ENCODE measurements at regions not wholly inside any gene's neighbourhood (a gene's known extent, or its start where the extent isn't known, plus 50 kb on each side); places are given as distances from the start of the nearest gene placed in this dataset.

DNA sequence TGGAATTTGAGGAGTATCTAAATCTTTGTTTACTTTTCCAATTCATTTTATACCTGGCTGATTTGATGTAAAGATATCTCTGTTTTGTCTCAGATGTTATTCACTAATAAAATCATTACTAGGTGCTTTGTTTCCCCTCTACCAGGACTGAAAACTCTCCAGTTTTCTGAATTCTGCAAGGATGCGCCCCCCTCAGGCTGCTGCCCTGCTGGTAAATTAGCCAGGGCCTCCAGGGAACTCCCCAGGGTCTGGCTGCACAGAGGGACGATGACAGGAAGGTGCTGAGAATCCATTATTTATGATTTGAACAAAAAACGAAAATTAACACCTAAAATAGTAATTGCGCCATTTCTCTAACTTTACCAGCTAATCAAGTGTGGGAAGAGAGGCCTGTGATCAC is 541.2 kb upstream of the POU3F3 start:
- TF ChIP-seq, protein P1, sequence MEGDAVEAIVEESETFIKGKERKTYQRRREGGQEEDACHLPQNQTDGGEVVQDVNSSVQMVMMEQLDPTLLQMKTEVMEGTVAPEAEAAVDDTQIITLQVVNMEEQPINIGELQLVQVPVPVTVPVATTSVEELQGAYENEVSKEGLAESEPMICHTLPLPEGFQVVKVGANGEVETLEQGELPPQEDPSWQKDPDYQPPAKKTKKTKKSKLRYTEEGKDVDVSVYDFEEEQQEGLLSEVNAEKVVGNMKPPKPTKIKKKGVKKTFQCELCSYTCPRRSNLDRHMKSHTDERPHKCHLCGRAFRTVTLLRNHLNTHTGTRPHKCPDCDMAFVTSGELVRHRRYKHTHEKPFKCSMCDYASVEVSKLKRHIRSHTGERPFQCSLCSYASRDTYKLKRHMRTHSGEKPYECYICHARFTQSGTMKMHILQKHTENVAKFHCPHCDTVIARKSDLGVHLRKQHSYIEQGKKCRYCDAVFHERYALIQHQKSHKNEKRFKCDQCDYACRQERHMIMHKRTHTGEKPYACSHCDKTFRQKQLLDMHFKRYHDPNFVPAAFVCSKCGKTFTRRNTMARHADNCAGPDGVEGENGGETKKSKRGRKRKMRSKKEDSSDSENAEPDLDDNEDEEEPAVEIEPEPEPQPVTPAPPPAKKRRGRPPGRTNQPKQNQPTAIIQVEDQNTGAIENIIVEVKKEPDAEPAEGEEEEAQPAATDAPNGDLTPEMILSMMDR (CRISPR knock-in tag; IDR thresholded peaks at IDR 0.05), result no peak
- TF ChIP-seq FOXM1 (CRISPR knock-in tag; IDR thresholded peaks at IDR 0.05) (no peak), E2F1 (CRISPR knock-in tag; IDR thresholded peaks at IDR 0.05) (no peak), CEBPB (IDR thresholded peaks at IDR 0.05; ENCODE audit: borderline replicate concordance, low read depth, low read length) (no peak), POLR2A (IDR thresholded peaks at IDR 0.05; ENCODE audit: insufficient read depth in 1 of 2, low read depth in 2 of 2, low read length in 2 of 2) (no peak), BRD4 (CRISPR knock-in tag; IDR thresholded peaks at IDR 0.05) (no peak), ZZZ3 (CRISPR knock-in tag; IDR thresholded peaks at IDR 0.05; ENCODE audit: borderline replicate concordance) (no peak), ZNF276 (CRISPR knock-in tag; IDR thresholded peaks at IDR 0.05; ENCODE audit: low read depth) (no peak), RAD21 (CRISPR knock-in tag; IDR thresholded peaks at IDR 0.05) (no peak), NFYC (CRISPR knock-in tag; IDR thresholded peaks at IDR 0.05) (no peak), FOXK2 (IDR thresholded peaks at IDR 0.05) (no peak), MTF1 (CRISPR knock-in tag; IDR thresholded peaks at IDR 0.05) (no peak), ZNF318 (CRISPR knock-in tag; IDR thresholded peaks at IDR 0.05) (no peak)
- TF ChIP-seq, protein P2, sequence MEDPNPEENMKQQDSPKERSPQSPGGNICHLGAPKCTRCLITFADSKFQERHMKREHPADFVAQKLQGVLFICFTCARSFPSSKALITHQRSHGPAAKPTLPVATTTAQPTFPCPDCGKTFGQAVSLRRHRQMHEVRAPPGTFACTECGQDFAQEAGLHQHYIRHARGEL (CRISPR knock-in tag; IDR thresholded peaks at IDR 0.05), result no peak

All from HepG2 (cell line).